ENCODE measurements at regions not wholly inside any gene's neighbourhood (a gene's known extent, or its start where the extent isn't known, plus 50 kb on each side); places are given as distances from the start of the nearest gene placed in this dataset.
"Not testable (repeated sequence)": the region's sequence is repeated elsewhere in the genome, so short reads cannot be mapped to it uniquely, and the experiment has no call there.

- not testable (repeated sequence) for TF ChIP-seq HDAC6 (IDR thresholded peaks at IDR 0.05; ENCODE audit: low read depth, low read length); EP300 (IDR thresholded peaks at IDR 0.05; ENCODE audit: borderline replicate concordance in 1 of 2, low read depth in 2 of 2, low read length in 2 of 2); CTCF (IDR thresholded peaks at IDR 0.05; ENCODE audit: control extremely low read depth in 1 of 3, insufficient read depth in 1 of 3, low read depth in 1 of 3, low read length in 3 of 3); POLR2AphosphoS5 (IDR thresholded peaks at IDR 0.05; ENCODE audit: low read depth, low read length); NRF1 (IDR thresholded peaks at IDR 0.05; ENCODE audit: low read depth, low read length); SP1 (IDR thresholded peaks at IDR 0.05; ENCODE audit: low read depth, low read length); YY1 (IDR thresholded peaks at IDR 0.05; ENCODE audit: low read depth, low read length); GABPA (IDR thresholded peaks at IDR 0.05; ENCODE audit: borderline replicate concordance, insufficient read depth, low read length); POLR2A (IDR thresholded peaks at IDR 0.05; ENCODE audit: control extremely low read depth in 1 of 2, low read depth in 2 of 2, low read length in 2 of 2); FOSL1 (IDR thresholded peaks at IDR 0.05; ENCODE audit: insufficient read depth, low read depth, low read length); ZNF274 (IDR thresholded peaks at IDR 0.05; ENCODE audit: borderline replicate concordance, extremely low read depth, low read length)
Measured at GRCh38 chr5:148889936-148890335, 63.5 kb downstream of the ADRB2 start.

All from H1 (cell line).